Endometrium (tissue), 2 donors: ENCODE measurements at regions not wholly inside any gene's neighbourhood (a gene's known extent, or its start where the extent isn't known, plus 50 kb on each side); places are given as distances from the start of the nearest gene placed in this dataset.

ENCODE experiments used
- FAIRE-seq: peaks from 2 replicates; lab custom pipeline; 2012; peaks lifted over from hg19 to GRCh38; lab: Jason Lieb, UNC
- donor health status: control.
- donor health status: control.

DNA sequence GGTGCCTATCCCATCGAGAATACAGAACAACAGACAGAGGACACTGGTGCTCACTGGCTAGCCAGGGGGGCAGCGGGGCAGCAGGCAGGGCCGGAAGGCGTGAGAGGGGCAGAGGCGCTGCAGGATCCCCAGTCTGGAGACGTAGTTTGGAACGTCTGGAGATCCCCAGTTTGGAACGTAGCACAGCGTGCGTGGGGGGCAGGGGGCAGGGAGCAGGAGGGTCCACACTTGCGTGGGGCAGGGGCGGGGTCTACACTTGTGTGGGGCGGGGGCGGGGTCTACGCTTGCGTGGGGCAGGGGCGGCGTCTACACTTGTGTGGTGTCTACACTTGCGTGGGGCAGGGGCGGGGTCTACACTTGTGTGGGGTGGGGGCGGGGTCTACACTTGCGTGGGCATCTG, 107.2 kb downstream of the DACT2 start:
- no peak for FAIRE-seq

GRCh38 chr6:168211681-168212080, 107.9 kb downstream of the DACT2 start:
- no peak for FAIRE-seq

DNA sequence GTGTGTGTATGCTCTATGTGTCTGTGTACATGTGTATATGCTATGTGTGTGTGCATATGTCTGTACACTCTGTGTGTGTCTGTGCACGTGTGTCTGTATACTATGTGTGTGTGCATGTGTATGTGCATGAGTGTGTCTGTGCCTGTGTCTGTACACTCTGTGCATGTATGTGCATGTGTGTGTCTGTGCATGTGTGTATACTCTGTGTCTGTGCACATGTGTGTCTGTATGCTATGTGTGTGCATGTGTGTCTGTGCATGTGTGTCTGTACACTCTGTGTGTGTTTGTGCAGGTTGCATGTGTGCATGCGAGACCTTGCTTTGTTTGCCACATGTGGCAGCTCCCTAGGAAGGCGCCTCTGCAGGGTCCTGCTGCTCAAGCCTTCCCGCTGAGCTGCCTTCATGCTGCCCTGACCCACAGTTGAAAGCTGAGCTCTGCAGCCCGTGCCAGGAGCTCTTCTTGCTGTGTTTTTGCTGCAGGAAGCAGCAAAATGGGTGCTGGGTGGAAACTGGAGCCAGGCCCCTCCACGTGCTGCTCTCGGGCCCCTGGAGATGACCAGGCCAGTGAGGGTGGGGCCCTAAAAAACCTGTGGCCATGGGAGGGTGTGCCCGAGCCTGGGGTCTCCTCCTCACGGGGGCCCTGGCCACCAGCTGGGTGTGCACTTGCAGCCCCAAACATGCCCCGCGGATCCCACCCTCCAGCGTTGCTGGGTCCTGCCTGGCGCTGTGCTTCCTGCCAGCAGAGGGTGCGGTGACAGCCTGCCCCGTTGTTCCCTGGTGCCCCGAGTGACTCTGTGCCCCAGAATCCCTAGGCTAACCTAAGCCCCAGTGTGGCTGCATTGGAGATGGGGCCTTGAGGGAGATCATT, 109.1 kb downstream of the DACT2 start:
- FAIRE-seq = no peak

DNA sequence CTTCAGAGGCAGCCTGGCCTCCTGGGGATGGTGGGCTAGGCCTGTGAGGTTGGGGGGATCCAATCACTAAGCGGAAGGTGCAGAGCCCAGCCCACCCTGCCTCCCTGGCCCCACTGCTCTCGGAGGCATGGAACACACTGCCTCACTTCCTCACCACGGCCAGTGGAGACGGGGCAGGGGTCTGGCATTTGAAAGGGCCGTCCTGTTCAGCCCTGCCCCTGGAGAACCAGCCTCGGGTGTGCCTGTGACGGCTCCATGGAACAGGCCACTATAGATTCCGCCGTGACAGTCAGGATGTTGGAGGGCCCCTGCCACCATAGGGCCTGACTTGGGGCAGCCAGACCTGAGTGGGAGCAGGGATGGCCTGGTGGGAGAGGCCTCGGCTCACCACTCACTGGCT, 110.2 kb downstream of the DACT2 start:
- FAIRE-seq = no peak

- no peak for FAIRE-seq
Observed at GRCh38 chr6:168208854-168209253, 110.7 kb downstream of the DACT2 start.

DNA sequence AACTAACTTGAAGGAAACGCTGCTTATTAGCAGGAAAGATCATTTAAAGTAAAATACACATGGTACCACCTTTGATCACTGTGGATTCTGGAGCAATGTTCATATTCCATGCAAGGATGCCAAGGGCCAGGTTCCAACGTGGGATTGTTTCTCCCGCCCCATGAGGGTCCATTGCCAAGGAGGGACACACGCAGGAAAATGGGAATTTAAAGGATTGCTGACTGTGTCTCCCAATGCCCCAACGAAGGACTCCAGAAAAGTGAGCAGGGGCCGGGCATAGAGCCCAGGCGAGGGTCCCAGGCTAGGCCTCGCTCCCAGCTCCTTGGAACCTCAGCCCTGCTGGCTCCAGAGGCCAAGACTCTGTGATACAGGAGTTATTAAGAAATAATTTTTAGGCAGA, 111.2 kb downstream of the DACT2 start:
- no peak for FAIRE-seq

- FAIRE-seq = no peak
Observed at GRCh38 chr6:168207421-168208175, 112.0 kb downstream of the DACT2 start.

DNA sequence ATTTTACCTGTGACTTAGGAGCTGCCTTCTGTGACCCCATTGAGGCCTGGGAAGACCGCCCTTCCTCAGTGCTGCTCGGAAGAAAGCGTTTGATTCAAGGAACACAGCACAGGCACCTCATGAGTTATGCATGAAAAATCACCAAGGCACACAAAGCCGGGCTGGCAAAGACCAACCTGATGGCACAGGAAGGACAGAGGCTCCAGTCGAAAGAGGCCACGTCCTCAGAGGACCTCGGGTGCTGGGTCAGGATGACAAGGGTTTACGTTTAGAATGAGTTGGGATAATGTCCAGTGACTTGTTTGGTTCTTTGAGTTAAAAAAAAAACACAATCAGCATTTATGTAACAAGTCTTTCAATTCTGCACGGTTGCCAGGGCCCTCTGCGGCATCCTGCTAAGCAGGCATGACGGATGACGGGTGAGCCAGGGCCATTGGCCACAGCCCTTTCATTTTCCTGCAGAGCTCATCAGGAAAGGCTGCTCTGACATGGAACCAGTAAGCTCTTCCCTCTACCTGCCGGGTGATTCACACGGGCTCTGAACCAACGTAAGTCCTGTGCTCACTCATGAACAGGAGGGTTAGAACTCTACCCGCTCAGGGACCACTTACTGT, 112.8 kb downstream of the DACT2 start:
- FAIRE-seq = no peak

- FAIRE-seq = no peak
Observed at GRCh38 chr6:168206186-168206585, 113.4 kb downstream of the DACT2 start.

GRCh38 chr6:168201799-168202198, 117.8 kb downstream of the DACT2 start:
- no peak for FAIRE-seq

DNA sequence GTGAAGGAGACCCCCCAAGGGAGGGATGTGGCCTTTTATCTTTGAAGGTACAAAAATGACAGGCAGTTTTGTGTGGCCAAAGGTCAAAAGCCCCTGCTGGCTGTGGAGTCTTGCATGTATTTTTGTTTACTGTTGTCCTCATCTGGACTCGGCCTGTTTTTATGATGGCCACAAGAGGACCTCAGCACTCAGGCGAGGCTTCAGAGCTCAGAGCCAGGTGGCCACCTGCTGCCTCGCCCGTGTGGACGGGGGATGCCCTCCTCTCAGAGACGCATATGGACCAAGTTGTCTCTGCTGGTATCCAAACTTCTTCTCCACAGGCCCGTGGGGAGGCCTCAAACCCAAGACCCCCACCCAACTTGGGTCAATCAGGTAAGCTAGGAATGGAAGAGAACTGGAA, 118.2 kb downstream of the DACT2 start:
- FAIRE-seq = no peak

DNA sequence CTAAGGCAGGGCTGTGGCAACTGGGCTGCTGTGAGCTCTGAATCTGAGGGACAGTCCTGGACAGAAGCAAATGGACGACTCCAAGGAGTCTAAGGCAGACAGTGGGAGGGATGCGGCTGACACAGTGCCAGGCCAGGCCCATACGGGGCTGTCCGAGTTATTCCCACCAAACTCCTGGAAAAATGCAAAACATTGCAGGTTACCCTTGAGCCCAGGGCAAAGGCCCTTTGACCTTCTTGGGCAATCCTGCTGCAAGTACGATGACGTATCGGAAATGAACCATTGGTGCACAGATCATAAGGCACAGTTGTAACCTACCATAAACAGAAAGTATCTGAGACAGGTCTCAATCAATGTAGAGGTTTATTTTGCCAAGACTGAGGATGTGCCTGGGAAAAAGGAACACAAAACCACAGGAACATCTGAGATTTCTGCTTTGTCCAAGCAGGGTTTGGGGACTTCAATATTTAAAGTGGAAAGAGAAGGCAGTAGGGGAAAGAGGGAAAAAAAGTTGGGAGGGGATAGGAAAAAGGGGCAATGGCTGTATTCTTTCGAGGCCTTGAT, 118.9 kb downstream of the DACT2 start:
- FAIRE-seq = no peak

- FAIRE-seq = no peak
Observed at GRCh38 chr6:168198302-168199180, 119.5 kb upstream of the FRMD1 start.

- no peak for FAIRE-seq
Observed at GRCh38 chr6:168197636-168198301, 118.8 kb upstream of the FRMD1 start.

GRCh38 chr6:168196881-168197635, 118.0 kb upstream of the FRMD1 start:
- FAIRE-seq = no peak

- no peak for FAIRE-seq
Observed at GRCh38 chr6:168196385-168196860, 117.4 kb upstream of the FRMD1 start.

GRCh38 chr6:168195712-168196111, 116.7 kb upstream of the FRMD1 start:
- FAIRE-seq = no peak

GRCh38 chr6:168194732-168195567, 115.9 kb upstream of the FRMD1 start:
- no peak for FAIRE-seq
